HG03342 (cell line): ENCODE measurements at regions not wholly inside any gene's neighbourhood (a gene's known extent, or its start where the extent isn't known, plus 50 kb on each side); places are given as distances from the start of the nearest gene placed in this dataset.

Experiments
- ATAC-seq: cut with Tn5 transposase; IDR thresholded peaks from one replicate; pipeline ENCODE4 v1.9.1; 2021; ENCODE audit warnings: mild to moderate bottlenecking, moderate library complexity; ENCODE audit not compliant: unreplicated experiment

DNA sequence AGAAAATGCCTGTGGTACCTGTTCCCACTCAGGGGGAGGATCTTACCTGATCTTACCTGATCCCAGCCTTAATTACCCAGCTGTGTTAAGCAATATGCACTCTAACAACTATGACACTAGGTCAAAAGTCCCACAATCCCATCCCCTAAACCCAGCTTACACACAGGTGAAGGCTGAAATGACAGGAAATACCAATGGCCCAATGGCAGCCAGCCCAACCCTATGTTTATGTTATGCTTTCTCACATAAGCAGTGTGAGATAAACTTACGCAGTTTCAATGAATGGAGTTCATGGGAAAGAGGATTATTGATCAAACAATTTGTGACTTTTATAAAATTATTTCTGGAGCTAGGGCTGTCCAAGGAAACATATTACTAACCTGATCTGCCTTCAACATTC lies 91.9 kb downstream of the GPAM start:
- ATAC-seq, result no peak

DNA sequence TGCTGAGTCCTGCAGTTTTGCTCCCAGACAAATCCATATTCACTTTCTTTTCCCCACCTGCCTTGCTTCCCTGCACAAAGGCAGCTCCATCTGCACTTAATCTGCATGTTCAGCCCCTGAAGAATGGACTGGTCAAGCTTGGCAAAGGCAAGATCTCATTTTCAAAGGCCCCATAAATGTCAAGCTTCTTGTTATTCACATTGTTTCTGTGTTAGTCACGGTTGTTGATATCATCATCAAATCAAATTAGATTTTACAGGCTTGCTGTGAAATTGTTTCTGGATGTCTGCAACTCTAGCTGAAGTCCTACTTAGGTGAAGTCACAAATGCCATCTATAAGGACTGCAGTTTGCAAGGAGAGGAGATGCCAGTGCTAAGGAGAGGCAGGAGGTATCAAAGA lies 91.0 kb downstream of the GPAM start:
- no peak for ATAC-seq

DNA sequence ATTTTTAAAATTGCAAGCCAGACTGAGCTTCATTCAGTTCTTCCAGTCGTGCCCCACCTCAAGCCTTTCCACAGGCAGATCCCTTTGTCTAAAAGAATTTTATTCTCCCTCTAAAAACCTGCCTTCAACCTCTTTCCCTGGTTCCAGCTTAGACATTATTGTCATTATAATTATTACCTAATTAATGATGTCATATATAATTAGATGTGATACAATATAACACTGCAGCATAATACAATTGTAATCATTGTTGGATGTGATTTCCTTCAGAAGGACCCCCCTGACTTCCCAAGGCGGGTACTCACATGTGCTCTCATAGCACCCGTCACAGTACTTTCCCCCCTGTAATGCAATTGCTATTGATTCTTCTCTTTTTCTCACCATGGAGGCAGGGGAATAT lies 88.6 kb downstream of the GPAM start:
- no peak for ATAC-seq

DNA sequence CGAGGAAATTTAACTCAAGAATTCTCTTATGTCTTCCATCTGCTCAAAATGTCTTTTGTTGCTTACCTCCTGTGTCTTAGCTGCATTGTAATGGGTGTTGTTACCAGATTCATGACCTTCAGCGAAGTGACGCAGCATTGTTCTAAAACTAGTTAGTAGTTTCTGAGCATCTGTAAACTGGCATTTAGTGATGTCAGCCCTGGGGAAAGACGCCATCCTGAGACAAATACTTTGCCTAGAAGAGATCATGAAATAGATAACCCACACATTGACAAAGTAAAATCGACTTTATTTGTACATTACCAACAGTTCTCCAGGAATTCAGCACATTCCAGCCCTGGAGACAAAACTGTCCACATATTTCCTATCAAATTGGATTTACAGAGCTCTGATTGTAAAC lies 87.8 kb downstream of the GPAM start:
- ATAC-seq, result no peak

DNA sequence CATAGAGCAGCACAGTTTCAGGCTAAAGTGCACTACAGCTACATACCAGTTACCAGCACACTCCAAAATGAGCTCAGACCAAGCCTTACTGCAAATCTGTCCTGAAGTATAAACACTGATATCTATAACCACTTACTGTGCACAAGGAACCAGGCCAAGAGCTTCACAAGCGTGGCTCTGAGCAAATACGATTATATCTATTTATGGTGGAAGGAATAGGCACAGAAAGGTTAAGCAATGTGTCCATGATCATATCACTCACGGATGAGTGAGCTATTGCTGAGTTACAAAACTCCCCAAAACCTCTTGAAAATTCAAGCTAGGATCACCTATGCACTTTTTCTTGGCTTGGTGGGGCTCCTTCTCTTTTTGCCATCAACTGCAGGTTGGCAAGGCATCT lies 84.9 kb downstream of the GPAM start:
- ATAC-seq, result no peak
